ENCODE measurements at regions not wholly inside any gene's neighbourhood (a gene's known extent, or its start where the extent isn't known, plus 50 kb on each side); places are given as distances from the start of the nearest gene placed in this dataset.

DNA sequence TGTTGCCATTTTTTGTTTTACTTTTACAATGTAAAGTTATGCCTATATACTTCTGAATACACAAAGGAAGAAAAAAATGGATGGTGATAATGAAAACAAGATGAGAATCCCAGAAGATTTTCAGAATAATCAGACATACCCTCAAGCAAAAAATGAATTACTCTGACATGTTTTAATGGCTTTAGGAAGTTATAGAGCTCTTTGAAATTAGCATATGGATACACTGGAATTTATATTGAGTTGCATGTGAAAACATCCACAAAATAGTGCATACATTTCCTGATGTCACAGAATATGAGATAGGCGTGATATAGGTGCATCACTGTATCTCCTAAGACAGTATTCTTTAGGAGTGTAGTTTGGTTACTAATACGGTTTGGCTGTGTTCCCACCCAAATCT, 351.3 kb downstream of the SLC7A11 start:
- Histone ChIP-seq H3K79me2 (ENCODE audit: control insufficient read depth, insufficient read depth, low read length) (no peaks in the 10 kb centered on the region), H3K9ac (replicated peaks; ENCODE audit: extremely low read depth, insufficient read depth, low read length) (no peak overlapping the region), H2AFZ (ENCODE audit: low read depth, low read length) (no peak overlapping the region), H3K4me1 (ENCODE audit: control insufficient read depth, extremely low read depth, insufficient read depth, low read length) (no peaks in the 10 kb centered on the region), H3K27me3 (ENCODE audit: control insufficient read depth in 2 of 2, insufficient read depth in 2 of 2, low read length in 2 of 2) (no peaks in the 10 kb centered on the region), H3K9me3 (replicated peaks; ENCODE audit: control insufficient read depth, insufficient read depth, low read length) (no peaks in the 10 kb centered on the region), H3K4me3 (replicated peaks in 1 of 3; ENCODE audit: insufficient read depth in 1 of 3, low read depth in 1 of 3, low read length in 3 of 3) (no peak overlapping the region), H4K20me1 (replicated peaks; ENCODE audit: control insufficient read depth, extremely low read depth, insufficient read depth, low read length) (no peaks in the 10 kb centered on the region), H3K9me1 (replicated peaks; ENCODE audit: control insufficient read depth, extremely low read depth, insufficient read depth, low read length) (no peaks in the 10 kb centered on the region), H3K27ac (ENCODE audit: insufficient read depth, low read depth, low read length) (no peak overlapping the region), H3K4me2 (ENCODE audit: insufficient read depth, low read length) (no peak overlapping the region), H3K36me3 (ENCODE audit: control insufficient read depth in 2 of 2, extremely low read depth in 1 of 2, insufficient read depth in 2 of 2, low read length in 2 of 2) (no peaks in the 10 kb centered on the region)
- POLR2A ChIA-PET, result no interaction called here
- FAIRE-seq, result no peak
- TF ChIP-seq GATA2 (IDR thresholded peaks at IDR 0.05; ENCODE audit: insufficient read depth, insufficient read length, low read depth, low read length) (no peak), POLR2A (IDR thresholded peaks at IDR 0.05; ENCODE audit: low read depth, low read length) (no peak), FOS (IDR thresholded peaks at IDR 0.05; ENCODE audit: borderline replicate concordance, insufficient read depth, low read length) (no peak), EZH2 (IDR thresholded peaks at IDR 0.05; ENCODE audit: borderline replicate concordance, low read depth, low read length, severe bottlenecking) (no peak)
- TF ChIP-seq, protein P1, sequence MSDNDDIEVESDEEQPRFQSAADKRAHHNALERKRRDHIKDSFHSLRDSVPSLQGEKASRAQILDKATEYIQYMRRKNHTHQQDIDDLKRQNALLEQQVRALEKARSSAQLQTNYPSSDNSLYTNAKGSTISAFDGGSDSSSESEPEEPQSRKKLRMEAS (IDR thresholded peaks at IDR 0.05; ENCODE audit: insufficient read depth, insufficient read length), result no peak
- TF ChIP-seq, protein P2, sequence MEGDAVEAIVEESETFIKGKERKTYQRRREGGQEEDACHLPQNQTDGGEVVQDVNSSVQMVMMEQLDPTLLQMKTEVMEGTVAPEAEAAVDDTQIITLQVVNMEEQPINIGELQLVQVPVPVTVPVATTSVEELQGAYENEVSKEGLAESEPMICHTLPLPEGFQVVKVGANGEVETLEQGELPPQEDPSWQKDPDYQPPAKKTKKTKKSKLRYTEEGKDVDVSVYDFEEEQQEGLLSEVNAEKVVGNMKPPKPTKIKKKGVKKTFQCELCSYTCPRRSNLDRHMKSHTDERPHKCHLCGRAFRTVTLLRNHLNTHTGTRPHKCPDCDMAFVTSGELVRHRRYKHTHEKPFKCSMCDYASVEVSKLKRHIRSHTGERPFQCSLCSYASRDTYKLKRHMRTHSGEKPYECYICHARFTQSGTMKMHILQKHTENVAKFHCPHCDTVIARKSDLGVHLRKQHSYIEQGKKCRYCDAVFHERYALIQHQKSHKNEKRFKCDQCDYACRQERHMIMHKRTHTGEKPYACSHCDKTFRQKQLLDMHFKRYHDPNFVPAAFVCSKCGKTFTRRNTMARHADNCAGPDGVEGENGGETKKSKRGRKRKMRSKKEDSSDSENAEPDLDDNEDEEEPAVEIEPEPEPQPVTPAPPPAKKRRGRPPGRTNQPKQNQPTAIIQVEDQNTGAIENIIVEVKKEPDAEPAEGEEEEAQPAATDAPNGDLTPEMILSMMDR (IDR thresholded peaks at IDR 0.05; ENCODE audit: extremely low read depth in 1 of 2, insufficient read depth in 1 of 2, low read depth in 1 of 2, low read length in 2 of 2), result no peak
- dilution Hi-C loops (cut with MboI; ENCODE audit: extremely low pct_ligation_motif_present, low sequenced_read_pairs) (no loop called here), intact Hi-C loops (cut with micrococcal nuclease) (no loop called here)
- CTCF ChIA-PET, result interaction anchor here (2.9 kb wide), 1 partner anchor 10 kb away, joined by 8 read pairs; no protein-coding TSS in a partner anchor
- no peak for DNase-seq (ENCODE audit: low read depth, low spot score)
- no TSS peak for BruUV-seq (replicated peaks)

DNA sequence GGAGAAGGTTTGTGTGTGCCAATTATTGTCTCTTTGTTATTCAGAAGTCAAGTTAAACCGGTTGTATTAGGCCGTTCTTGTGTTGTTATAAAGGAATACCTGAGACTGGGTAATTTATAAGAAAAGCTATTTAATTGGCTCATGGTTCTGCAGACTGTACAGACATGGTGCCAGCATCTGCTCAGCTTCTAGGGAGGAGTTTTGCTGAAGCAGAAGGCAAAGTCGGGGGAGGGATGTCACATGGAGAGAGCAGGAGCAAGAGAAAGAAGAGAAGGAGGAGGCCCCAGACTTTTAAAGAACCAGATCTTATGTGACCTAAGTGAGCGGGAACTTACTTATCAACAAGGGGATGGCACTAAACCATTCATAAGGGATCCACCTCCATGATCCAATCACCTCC, 349.3 kb upstream of the PCDH18 start:
- ChIA-PET CTCF (interaction anchor here (1.2 to 2.3 kb wide), 4 partner anchors 10 to 61 kb away, joined by 3 to 8 read pairs (median 6); no protein-coding TSS in a partner anchor), POLR2A (no interaction called here)
- Histone ChIP-seq H3K9ac (replicated peaks; ENCODE audit: extremely low read depth, insufficient read depth, low read length) (no peak overlapping the region), H3K79me2 (ENCODE audit: control insufficient read depth, insufficient read depth, low read length) (no peaks in the 10 kb centered on the region), H3K4me3 (replicated peaks in 1 of 3; ENCODE audit: insufficient read depth in 1 of 3, low read depth in 1 of 3, low read length in 3 of 3) (no peak overlapping the region), H3K27me3 (ENCODE audit: control insufficient read depth in 2 of 2, insufficient read depth in 2 of 2, low read length in 2 of 2) (no peaks in the 10 kb centered on the region), H3K27ac (ENCODE audit: insufficient read depth, low read depth, low read length) (no peak overlapping the region), H3K9me3 (replicated peaks; ENCODE audit: control insufficient read depth, insufficient read depth, low read length) (no peaks in the 10 kb centered on the region), H3K36me3 (ENCODE audit: control insufficient read depth in 2 of 2, extremely low read depth in 1 of 2, insufficient read depth in 2 of 2, low read length in 2 of 2) (no peaks in the 10 kb centered on the region), H4K20me1 (replicated peaks; ENCODE audit: control insufficient read depth, extremely low read depth, insufficient read depth, low read length) (no peaks in the 10 kb centered on the region), H3K4me2 (ENCODE audit: insufficient read depth, low read length) (no peak overlapping the region), H3K4me1 (ENCODE audit: control insufficient read depth, extremely low read depth, insufficient read depth, low read length) (no peaks in the 10 kb centered on the region), H3K9me1 (replicated peaks; ENCODE audit: control insufficient read depth, extremely low read depth, insufficient read depth, low read length) (no peaks in the 10 kb centered on the region), H2AFZ (ENCODE audit: low read depth, low read length) (no peak overlapping the region)
- FAIRE-seq (no peak), DNase-seq (ENCODE audit: low read depth, low spot score) (no peak)
- no peak for TF ChIP-seq FOS (IDR thresholded peaks at IDR 0.05; ENCODE audit: borderline replicate concordance, insufficient read depth, low read length)
- no peak for TF ChIP-seq POLR2A (IDR thresholded peaks at IDR 0.05; ENCODE audit: low read depth, low read length)
- TF ChIP-seq JUN (IDR thresholded peaks at IDR 0.05; ENCODE audit: borderline replicate concordance, insufficient read depth, insufficient read length, low read depth), result no peak
- TF ChIP-seq, protein P2 (IDR thresholded peaks at IDR 0.05; ENCODE audit: extremely low read depth in 1 of 2, insufficient read depth in 1 of 2, low read depth in 1 of 2, low read length in 2 of 2), result no peak
- TF ChIP-seq EZH2 (IDR thresholded peaks at IDR 0.05; ENCODE audit: borderline replicate concordance, low read depth, low read length, severe bottlenecking), result no peak
- TF ChIP-seq POLR2AphosphoS5 (IDR thresholded peaks at IDR 0.05; ENCODE audit: insufficient read depth, low read depth, low read length), result no peak
- TF ChIP-seq GATA2 (IDR thresholded peaks at IDR 0.05; ENCODE audit: insufficient read depth, insufficient read length, low read depth, low read length), result no peak
- TF ChIP-seq, protein P1 (IDR thresholded peaks at IDR 0.05; ENCODE audit: insufficient read depth, insufficient read length), result no peak
- no peak for TF ChIP-seq MYC (IDR thresholded peaks at IDR 0.05; ENCODE audit: low read depth, low read length)
- no TSS peak for BruUV-seq (replicated peaks)
- intact Hi-C loops (cut with micrococcal nuclease) (no loop called here), dilution Hi-C loops (cut with MboI; ENCODE audit: extremely low pct_ligation_motif_present, low sequenced_read_pairs) (no loop called here)

All from endothelial cell of umbilical vein (primary cell).